ENCODE measurements at regions not wholly inside any gene's neighbourhood (a gene's known extent, or its start where the extent isn't known, plus 50 kb on each side); places are given as distances from the start of the nearest gene placed in this dataset.

DNA sequence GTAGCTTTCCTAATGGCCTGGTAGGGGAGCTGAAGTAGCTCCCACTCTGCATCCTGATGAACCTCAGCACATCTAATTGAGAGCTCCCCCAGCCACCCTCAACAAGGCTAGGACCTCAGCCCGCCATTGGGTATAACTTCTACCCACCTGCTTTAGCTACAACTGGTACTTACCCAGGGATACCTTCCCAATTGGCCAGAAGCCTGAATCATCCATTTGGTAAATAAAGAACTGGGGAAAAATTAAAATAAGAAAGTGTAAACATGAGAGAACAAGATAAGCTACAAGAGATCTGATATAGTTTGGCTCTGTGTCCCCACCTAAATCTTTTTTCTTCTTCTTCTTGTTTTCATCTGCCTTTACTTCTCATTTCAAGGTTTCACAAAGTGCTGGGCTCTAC is 372.0 kb downstream of the CMPK2 start:
- H3K4me2 ChIP-seq, result no peak overlapping the region
- no peak overlapping the region for H3K27ac ChIP-seq
- no peaks in the 10 kb centered on the region for H3K4me1 ChIP-seq (replicated peaks; ENCODE audit: insufficient read depth)
- H3K36me3 ChIP-seq (ENCODE audit: low read depth), result no peaks in the 10 kb centered on the region
- H3K27me3 ChIP-seq (ENCODE audit: insufficient read depth, low read depth), result peaks cover 22% of the 10 kb centered on the region; the same call in 1 of the 2 replicates
- no peaks in the 10 kb centered on the region for H3F3A ChIP-seq (ENCODE audit: insufficient read depth, low read depth)
- intact Hi-C loops (cut with micrococcal nuclease; ENCODE audit: unreplicated experiment), result no loop called here
- ChIA-PET CTCF (no interaction called here), POLR2A (ENCODE audit: unreplicated experiment) (no interaction called here)
- TF ChIP-seq, protein P1, sequence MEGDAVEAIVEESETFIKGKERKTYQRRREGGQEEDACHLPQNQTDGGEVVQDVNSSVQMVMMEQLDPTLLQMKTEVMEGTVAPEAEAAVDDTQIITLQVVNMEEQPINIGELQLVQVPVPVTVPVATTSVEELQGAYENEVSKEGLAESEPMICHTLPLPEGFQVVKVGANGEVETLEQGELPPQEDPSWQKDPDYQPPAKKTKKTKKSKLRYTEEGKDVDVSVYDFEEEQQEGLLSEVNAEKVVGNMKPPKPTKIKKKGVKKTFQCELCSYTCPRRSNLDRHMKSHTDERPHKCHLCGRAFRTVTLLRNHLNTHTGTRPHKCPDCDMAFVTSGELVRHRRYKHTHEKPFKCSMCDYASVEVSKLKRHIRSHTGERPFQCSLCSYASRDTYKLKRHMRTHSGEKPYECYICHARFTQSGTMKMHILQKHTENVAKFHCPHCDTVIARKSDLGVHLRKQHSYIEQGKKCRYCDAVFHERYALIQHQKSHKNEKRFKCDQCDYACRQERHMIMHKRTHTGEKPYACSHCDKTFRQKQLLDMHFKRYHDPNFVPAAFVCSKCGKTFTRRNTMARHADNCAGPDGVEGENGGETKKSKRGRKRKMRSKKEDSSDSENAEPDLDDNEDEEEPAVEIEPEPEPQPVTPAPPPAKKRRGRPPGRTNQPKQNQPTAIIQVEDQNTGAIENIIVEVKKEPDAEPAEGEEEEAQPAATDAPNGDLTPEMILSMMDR (conservative IDR thresholded peaks at IDR 0.05), result no peak
- TF ChIP-seq EZH2 (IDR thresholded peaks at IDR 0.05; ENCODE audit: low read depth), result no peak
- H3K4me3 ChIP-seq, result no peak overlapping the region
- DNase-seq, result no peak
- no peaks in the 10 kb centered on the region for H3K9me2 ChIP-seq (ENCODE audit: insufficient read depth)
- BruUV-seq (replicated peaks), result no TSS peak
- H3K79me2 ChIP-seq (ENCODE audit: low read depth), result no peaks in the 10 kb centered on the region
- no peaks in the 10 kb centered on the region for H4K20me1 ChIP-seq (ENCODE audit: insufficient read depth)
- no peak overlapping the region for H2AFZ ChIP-seq
- no peaks in the 10 kb centered on the region for H3K9me3 ChIP-seq (ENCODE audit: insufficient read depth, low read depth)

DNA sequence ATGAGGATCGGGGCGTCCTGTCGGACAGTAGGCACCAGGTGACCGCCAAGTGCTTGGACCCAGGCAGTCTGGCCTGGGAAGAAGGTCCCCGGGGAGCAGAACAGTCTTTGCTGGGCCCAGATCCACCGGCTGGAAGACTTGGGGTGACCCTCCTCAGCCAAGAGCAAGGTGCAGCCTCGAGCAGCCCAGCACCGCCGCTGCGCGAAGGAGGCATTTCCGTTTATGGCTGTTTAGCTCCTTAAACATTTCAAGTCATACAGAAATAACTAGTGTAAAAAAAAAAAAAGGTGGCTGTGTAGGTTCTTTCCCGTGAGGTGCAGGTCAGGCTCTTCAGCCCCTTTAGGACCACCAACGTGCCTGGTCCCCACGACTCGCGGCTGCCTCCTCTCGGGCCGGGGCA is 370.2 kb downstream of the CMPK2 start:
- no peak overlapping the region for H3K27ac ChIP-seq
- H3K36me3 ChIP-seq (ENCODE audit: low read depth), result no peaks in the 10 kb centered on the region
- no peaks in the 10 kb centered on the region for H3K4me1 ChIP-seq (replicated peaks; ENCODE audit: insufficient read depth)
- ChIA-PET POLR2A (ENCODE audit: unreplicated experiment) (no interaction called here), CTCF (no interaction called here)
- no peaks in the 10 kb centered on the region for H3K79me2 ChIP-seq (ENCODE audit: low read depth)
- no peak overlapping the region for H3K4me3 ChIP-seq
- no peaks in the 10 kb centered on the region for H3F3A ChIP-seq (ENCODE audit: insufficient read depth, low read depth)
- H4K20me1 ChIP-seq (ENCODE audit: insufficient read depth), result no peaks in the 10 kb centered on the region
- no peak for TF ChIP-seq EZH2 (IDR thresholded peaks at IDR 0.05; ENCODE audit: low read depth)
- TF ChIP-seq, protein P1 (conservative IDR thresholded peaks at IDR 0.05), result no peak
- H3K27me3 ChIP-seq (ENCODE audit: insufficient read depth, low read depth), result peaks cover 16% of the 10 kb centered on the region; the same call in 1 of the 2 replicates
- no peak overlapping the region for H2AFZ ChIP-seq
- no peak overlapping the region for H3K4me2 ChIP-seq
- intact Hi-C loops (cut with micrococcal nuclease; ENCODE audit: unreplicated experiment), result no loop called here
- no TSS peak for BruUV-seq (replicated peaks)
- no peaks in the 10 kb centered on the region for H3K9me2 ChIP-seq (ENCODE audit: insufficient read depth)
- no peaks in the 10 kb centered on the region for H3K9me3 ChIP-seq (ENCODE audit: insufficient read depth, low read depth)
- DNase-seq, result no peak

DNA sequence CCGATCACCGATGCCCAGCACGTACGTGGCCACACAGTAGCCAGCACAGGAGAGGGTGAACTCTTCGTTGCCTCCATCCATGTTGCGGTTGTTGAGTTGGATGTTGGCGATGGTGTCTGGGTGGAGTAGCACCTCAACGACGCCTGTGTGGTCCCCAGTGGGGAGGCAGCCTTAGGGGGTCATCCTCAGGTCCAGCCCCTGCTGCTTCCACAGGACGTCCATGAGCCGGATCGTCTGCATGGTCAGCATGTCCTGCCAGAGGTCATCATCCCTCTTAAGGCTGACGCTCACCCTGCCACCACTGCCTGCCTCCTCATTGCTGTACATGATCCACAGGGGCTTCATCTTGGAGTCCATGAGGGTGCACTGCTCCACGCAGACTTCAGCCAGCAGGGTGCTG is 369.3 kb downstream of the CMPK2 start:
- H3K36me3 ChIP-seq (ENCODE audit: low read depth), result no peaks in the 10 kb centered on the region
- no peaks in the 10 kb centered on the region for H3K79me2 ChIP-seq (ENCODE audit: low read depth)
- ChIA-PET POLR2A (ENCODE audit: unreplicated experiment) (no interaction called here), CTCF (no interaction called here)
- no peaks in the 10 kb centered on the region for H4K20me1 ChIP-seq (ENCODE audit: insufficient read depth)
- H3K9me2 ChIP-seq (ENCODE audit: insufficient read depth), result no peaks in the 10 kb centered on the region
- no peak for DNase-seq
- no TSS peak for BruUV-seq (replicated peaks)
- H3K4me1 ChIP-seq (replicated peaks; ENCODE audit: insufficient read depth), result no peaks in the 10 kb centered on the region
- H3K9me3 ChIP-seq (ENCODE audit: insufficient read depth, low read depth), result no peaks in the 10 kb centered on the region
- no peaks in the 10 kb centered on the region for H3F3A ChIP-seq (ENCODE audit: insufficient read depth, low read depth)
- peaks cover 9% of the 10 kb centered on the region; the same call in 1 of the 2 replicates for H3K27me3 ChIP-seq (ENCODE audit: insufficient read depth, low read depth)
- no peak overlapping the region for H3K4me2 ChIP-seq
- intact Hi-C loops (cut with micrococcal nuclease; ENCODE audit: unreplicated experiment), result no loop called here
- TF ChIP-seq EZH2 (IDR thresholded peaks at IDR 0.05; ENCODE audit: low read depth), result no peak
- TF ChIP-seq, protein P1 (conservative IDR thresholded peaks at IDR 0.05), result no peak
- no peak overlapping the region for H3K4me3 ChIP-seq
- H3K27ac ChIP-seq, result no peak overlapping the region
- no peak overlapping the region for H2AFZ ChIP-seq

Measured in PC-9 (cell line).